B cell (primary cell): ENCODE measurements at regions not wholly inside any gene's neighbourhood (a gene's known extent, or its start where the extent isn't known, plus 50 kb on each side); places are given as distances from the start of the nearest gene placed in this dataset.

Source experiments
- EZH2 ChIP-seq: IDR thresholded peaks from 2 replicates; pipeline ENCODE4 v1.6.1; 2012; ENCODE audit warnings: borderline replicate concordance, low read depth, mild to moderate bottlenecking, moderate library complexity, low read length; ENCODE audit not compliant: insufficient read depth, poor library complexity, severe bottlenecking
- TF ChIP-seq, protein P1 (sequence below): fragments of 200-600 bp; IDR thresholded peaks from one replicate; pipeline ENCODE4 v1.8.0; 2022; ENCODE audit warnings: antibody characterized with exemption, mild to moderate bottlenecking

- TF ChIP-seq EZH2 = no peak
- TF ChIP-seq, protein P1, sequence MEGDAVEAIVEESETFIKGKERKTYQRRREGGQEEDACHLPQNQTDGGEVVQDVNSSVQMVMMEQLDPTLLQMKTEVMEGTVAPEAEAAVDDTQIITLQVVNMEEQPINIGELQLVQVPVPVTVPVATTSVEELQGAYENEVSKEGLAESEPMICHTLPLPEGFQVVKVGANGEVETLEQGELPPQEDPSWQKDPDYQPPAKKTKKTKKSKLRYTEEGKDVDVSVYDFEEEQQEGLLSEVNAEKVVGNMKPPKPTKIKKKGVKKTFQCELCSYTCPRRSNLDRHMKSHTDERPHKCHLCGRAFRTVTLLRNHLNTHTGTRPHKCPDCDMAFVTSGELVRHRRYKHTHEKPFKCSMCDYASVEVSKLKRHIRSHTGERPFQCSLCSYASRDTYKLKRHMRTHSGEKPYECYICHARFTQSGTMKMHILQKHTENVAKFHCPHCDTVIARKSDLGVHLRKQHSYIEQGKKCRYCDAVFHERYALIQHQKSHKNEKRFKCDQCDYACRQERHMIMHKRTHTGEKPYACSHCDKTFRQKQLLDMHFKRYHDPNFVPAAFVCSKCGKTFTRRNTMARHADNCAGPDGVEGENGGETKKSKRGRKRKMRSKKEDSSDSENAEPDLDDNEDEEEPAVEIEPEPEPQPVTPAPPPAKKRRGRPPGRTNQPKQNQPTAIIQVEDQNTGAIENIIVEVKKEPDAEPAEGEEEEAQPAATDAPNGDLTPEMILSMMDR = no peak
Measured at GRCh38 chr21:30033441-30033840, 93.6 kb upstream of the GRIK1 start.
